ACHN (cell line): ENCODE measurements at regions not wholly inside any gene's neighbourhood (a gene's known extent, or its start where the extent isn't known, plus 50 kb on each side); places are given as distances from the start of the nearest gene placed in this dataset.
A peak's percentile ranks its signal among the peaks of the same experiment; 100 is the strongest.

Experiments
- DNase-seq: peaks from one replicate; pipeline ENCODE4 v3.0.0-alpha.2; 2015
- in situ Hi-C: cut with HindIII; loops from 2 replicates; pipeline ENCODE4 v1.10.0; 2017; ENCODE audit warnings: low sequenced_read_pairs, low pct_ligation_motif_present, low pct_unique_long_range_greater_than_20kb

DNA sequence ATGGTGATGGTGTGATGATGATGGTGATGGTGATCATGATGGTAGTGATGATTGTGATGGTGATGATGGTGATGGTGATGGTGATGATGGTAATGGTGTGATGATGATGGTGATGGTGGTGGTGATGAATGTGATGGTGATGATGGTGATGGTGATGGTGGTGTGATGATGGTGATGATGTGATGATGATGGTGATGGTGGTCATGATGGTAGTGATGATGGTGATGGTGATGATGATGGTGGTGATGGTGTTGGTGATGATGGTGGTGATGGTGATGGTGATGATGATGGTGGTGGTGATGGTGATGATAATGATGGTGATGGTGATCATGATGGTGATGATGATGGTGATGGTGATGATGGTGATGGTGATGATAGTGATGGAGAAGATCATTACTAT lies 120.3 kb downstream of the ZNF664 start:
- in situ Hi-C loops: no loop called here
- DNase-seq: no peak

DNA sequence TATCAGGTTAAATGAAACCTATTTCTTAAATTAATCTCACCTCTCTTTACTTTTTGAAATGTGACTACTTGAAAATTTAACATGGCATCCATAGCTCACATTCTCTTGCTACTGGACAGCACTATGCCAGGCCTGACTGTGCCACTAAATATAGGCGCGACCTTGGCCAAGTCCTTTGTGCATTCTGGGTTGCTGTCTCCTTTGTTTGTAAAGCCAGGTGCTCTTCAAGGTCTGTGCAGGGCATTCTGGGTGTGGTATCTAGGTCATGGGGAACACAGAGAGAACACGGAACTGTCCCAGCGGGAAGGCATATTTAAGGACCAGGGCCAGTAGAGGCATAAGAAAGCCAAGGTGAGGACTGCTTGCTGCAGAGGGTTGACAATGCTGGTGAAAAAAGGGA lies 121.2 kb downstream of the ZNF664 start:
- in situ Hi-C loops: no loop called here
- DNase-seq: no peak

DNA sequence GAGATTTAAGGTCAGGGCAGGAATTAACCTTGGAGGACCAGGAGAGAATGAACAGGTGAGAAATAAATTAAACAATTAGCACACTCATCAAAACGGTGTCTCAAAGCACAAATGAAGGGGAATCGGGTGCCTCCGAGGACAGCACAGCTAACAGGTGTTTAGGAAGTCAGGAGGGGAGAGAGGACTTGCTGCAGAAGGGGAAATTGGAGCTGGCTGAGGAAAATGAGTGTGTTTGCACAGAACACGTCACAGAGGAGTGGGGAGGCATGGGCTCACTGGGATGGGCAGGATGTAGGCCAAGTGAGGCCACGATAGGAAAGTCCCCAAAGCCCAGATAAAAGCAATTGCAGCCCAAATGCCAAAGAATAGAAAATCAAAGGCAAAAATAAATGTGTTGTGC lies 121.7 kb downstream of the ZNF664 start:
- in situ Hi-C loops: no loop called here
- no peak for DNase-seq

DNA sequence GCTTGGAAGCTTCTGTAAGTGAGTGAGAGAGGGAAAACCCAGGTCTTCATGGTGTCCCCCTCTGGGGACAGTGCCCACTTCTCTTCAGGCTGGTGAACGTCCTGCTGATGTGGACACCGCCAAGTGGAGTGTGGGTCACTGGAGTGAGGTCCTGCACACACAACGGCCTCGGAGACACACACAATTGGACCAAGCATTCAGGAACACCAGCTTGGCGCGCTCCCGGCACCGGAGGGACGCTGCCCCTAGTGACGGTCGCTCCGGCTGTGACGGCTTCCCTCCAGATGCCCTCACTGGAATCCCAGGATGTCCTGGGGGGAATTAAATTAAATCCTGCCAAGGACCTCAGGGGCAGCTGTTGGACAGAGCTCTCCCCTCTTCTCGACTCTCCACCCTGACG lies 123.1 kb downstream of the ZNF664 start:
- no peak for DNase-seq
- in situ Hi-C loops: no loop called here

DNA sequence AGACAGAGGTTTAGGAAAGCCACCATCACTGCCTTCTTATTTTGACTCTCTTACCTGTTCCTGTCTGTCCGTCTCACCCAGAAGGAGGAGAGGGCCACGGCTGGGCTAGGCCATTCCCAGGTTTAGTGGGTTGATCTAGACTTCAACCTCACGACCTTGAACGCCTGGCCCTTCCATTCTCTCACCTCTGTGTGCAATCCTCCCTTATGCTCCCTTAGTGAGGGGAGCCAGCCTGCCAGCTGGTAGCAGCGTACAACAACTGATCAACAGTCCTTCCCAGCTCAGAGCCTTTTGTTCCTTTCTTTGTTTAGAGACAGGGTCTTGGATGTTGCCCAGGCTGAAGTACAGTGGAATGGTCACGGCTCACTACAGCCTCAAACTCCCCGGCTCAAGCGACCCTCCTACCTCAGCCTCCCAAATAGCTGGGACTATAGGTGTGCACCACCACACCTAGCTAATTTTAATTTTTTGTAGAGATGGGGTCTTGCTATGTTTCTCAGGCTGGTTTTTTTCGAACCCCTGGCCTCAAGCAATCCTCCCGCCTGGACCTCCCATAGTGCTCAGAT lies 123.9 kb downstream of the ZNF664 start:
- in situ Hi-C loops: no loop called here
- DNase-seq: no peak

DNA sequence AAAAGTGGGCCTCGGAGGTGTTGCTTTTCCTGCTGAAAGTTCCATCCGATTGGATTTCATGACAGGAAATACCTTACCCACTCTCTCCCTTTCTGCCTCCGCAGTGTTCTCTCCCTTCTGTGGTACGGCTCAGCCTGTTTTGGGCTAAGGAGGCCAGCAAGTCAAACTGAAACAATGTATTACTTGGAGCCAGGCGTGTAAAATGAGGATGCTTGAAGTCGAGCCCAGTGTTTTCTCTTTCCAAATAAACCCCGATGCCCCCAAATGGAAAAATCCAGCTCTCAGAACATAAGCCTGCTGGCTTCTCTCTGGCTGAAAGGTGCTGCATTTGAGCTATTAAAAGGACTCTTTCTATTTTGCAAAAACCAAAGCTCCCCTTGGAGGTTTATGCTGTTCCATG lies 124.7 kb downstream of the ZNF664 start:
- in situ Hi-C loops: no loop called here
- DNase-seq: no peak

DNA sequence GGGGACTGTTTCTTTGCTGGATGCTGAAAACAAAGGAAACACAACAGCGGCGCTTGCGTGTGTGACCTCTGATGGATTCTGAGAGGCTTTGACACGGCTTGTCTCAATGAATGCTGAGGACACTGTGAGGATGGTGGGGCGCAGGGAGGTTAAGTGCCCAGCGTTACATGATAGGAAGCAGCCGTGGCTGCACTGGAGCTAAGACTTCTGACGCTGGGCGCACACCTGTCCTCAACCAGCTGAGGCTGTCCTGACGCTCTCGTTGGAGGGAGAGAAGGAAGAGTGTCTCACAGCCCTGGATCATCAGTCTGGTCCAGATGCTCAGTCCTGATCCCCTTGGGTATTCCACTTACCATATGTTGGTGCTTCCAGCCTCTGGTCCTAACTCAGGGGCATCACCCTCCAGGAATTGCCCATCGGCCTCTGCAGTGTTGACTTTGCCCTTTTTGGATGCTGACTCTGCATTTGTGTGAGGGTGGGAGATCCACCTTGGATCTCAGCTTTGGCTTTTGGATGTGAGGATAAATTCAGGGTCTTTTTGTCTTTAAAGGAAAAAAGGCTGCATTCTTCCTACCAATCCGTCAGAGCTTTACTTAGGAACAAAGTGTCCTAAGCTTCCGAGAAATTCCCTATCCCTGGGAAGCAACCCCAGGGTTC lies 125.2 kb downstream of the ZNF664 start:
- DNase-seq: no peak
- in situ Hi-C loops: no loop called here

DNA sequence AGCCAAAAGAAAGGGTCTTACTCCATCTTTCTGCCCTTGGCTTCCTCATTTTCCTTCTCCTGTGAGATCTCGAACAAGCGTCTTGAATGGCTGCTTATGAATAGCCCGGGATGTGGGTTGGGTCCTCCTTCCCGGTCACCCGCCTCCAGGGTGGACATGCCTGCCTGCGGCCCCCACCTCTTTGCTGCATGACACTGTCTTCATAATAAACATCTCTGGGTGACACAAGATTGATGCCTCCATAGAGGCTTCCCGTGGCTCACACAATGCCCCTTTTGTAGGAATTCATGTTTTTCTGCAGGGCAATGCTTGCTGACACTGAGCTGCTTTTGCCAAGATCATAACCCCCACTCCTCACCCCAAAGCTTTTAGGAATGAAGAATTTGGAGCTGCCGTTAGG lies 125.9 kb downstream of the ZNF664 start:
- in situ Hi-C loops: no loop called here
- DNase-seq: no peak

DNA sequence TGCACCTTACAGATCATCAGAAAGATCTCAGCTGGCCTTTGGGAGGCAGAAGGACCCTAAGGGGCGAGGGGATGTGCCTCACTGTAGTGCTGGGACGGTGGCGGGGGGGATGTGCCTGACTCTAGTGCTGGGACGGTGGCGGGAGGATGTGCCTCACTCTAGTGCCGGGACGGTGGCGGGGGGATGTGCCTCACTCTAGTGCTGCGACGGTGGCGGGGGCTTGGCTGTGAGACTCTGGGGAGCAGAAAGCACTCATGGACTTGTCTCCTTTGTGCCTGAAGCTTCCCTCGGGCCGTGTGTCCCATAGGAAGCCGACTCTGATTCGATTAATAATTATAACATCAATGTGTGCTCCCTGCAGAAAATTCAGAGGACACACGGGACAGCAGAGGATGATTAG lies 126.6 kb downstream of the ZNF664 start:
- no peak for DNase-seq
- in situ Hi-C loops: no loop called here

DNA sequence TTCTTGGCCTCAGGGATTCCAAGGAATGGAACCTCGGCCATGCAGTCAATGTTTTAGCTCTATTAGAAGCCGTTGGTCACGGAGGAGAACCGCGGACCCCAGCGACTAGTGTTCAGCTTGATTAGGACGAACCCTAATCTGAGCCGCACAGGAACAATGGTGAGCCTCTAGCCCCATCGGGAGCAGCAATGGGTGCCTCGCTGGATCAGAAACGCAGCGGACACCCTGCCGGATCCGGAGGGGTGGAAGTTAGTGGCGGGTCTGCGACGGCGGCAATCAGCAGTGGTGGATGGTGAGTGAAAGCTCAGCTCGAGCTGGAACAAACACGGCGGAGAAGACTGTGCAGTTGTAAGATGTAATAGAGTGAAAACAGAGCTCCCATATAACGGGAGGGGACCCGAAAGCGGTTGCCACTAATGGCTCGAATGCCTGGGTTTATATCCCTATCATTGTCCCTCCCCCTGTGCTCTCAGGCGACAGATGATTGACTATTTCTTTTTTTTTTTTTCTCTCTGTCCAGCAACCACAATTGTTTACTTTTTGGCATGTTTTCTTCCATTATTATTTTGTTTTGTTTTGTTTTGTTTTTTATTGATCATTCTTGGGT lies 127.7 kb downstream of the ZNF664 start:
- in situ Hi-C loops: no loop called here
- no peak for DNase-seq

DNA sequence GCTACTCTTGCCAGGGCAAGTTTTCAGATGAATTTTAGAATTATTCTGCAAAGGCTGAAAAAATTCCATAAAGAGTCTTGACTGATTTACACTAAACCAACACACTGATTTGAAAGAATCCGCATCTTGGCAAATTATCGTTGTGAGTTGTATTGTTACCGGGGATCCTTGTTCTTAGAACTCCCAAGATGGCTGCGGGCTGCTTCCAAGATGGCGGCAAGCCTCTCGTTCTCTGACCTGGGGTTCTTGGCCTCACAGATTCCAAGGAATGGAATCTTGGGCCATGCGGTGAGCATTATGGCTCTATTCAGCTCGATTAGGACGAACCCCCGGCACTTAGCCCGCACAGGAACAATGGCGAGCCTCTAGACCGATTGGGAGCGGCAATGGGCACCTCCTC lies 132.5 kb downstream of the ZNF664 start:
- in situ Hi-C loops: no loop called here
- no peak for DNase-seq

DNA sequence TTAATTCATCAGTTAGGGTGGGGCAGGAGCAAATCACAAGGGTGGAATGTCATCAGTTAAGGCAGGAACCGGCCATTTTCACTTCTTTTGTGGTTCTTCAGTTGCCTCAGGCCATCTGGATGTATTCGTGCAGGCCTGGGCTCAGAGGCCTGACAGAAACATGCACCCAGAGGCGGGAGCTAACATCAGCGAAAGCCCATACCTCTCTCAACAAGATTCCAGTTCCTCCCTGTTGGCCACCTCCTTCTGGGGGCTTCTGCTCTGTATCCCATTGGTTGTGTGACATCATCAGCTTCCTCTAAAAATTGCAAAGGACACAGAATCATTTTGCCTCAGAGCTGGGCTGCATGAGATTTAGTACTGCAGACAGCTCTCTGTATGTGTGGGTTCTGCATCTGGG lies 134.3 kb downstream of the ZNF664 start:
- DNase-seq: no peak
- in situ Hi-C loops: no loop called here

DNA sequence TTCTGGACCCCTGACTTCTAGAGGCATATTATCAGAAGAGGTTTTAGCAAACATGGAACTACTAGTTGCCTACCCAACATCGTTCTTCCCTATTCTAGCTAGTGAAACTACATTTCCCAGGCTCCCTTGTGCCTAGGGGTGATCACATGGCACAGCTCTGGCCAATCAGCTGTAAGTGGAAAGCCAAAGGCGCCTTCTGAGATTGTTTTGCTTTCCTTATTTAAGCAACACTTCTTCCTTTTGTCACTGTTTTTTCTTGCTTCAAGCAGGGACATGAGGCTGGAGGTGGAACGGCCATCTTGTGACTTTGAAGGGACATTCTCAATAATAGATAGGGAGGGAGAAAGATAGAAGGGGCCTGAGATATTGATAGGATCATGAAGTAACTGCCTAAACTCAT lies 136.7 kb downstream of the ZNF664 start:
- in situ Hi-C loops: no loop called here
- DNase-seq: peak; percentile 29

DNA sequence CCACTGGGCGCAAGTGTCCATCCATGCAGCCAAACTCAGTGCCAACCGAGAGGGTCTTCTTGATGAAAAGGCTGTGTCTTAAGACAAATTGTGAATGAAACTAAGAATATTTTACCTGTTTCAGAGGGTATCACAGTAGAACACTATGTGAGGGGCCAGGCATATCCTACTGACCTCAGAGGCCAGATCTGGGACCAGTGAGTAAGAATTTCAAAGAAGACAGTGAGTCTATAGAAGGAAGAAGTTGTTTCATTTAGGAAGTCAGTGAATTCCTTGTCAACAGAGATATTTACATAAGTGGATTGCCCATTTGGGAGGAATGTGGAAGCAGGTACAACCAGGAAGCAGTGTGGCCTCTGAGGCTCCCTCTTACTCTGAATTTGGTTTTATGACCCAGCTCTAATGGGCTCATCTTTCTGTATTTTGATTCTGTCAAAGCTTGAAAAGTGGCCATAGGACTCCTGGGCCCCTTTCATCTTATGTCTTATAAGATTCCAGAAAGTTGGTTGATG lies 137.4 kb downstream of the ZNF664 start:
- in situ Hi-C loops: no loop called here
- DNase-seq: no peak

DNA sequence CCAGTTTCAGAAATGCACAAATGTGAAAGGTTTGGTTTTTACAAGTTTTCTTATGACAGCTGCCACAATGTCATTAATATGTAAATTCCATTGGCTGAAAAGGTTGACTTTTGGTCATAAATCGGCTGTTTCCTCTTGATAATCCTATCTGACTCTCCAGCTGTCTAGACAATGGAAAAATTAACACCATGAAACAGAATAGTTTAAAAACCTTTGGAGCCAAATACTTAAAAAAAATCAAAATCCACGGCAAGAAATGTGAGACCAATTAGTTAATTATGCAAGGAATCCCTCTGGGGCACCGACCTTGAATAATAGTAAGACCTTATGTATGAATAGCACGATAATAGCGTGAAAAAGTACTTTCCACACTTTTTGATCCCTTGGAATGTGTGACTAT lies 138.0 kb downstream of the ZNF664 start:
- in situ Hi-C loops: no loop called here
- no peak for DNase-seq

DNA sequence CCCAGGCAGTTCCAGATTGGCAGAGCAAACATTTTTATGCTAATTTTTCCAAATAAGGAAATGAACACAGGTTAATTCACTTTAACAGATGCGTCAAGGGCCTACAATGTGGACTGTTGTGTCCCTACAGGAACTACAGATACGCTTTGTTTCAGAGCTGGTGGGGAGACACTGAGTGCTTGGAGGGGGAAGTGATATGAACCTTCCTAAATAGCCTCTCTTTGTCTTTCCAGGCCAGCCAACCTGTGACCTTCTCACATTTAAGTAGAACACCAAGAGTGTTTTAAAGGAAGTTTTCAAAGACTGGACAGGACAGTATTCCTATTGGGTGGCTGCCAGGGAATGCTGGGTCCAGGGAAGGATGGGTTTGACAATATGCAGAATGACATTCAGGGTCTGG lies 141.3 kb downstream of the ZNF664 start:
- in situ Hi-C loops: no loop called here
- no peak for DNase-seq

DNA sequence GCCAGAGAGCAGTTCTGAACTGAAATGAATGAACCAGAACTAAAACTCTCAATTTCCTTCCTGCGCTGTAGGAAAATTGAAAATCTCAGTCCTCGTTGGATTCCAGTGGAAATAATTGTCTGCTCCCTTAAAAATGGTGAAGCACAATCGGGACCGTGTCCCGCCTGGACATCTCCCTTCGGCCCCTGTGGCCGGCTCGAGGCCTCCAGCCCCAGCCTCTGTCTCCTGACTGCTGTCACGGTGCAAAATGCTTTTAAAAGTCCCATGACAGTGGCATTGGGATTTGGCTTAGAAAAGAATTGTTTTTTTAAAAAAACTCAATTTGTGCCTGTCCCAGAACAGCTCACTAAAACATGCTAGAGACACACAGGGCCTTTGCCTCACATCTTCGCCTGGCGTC lies 142.5 kb downstream of the ZNF664 start:
- DNase-seq: no peak
- in situ Hi-C loops: no loop called here

DNA sequence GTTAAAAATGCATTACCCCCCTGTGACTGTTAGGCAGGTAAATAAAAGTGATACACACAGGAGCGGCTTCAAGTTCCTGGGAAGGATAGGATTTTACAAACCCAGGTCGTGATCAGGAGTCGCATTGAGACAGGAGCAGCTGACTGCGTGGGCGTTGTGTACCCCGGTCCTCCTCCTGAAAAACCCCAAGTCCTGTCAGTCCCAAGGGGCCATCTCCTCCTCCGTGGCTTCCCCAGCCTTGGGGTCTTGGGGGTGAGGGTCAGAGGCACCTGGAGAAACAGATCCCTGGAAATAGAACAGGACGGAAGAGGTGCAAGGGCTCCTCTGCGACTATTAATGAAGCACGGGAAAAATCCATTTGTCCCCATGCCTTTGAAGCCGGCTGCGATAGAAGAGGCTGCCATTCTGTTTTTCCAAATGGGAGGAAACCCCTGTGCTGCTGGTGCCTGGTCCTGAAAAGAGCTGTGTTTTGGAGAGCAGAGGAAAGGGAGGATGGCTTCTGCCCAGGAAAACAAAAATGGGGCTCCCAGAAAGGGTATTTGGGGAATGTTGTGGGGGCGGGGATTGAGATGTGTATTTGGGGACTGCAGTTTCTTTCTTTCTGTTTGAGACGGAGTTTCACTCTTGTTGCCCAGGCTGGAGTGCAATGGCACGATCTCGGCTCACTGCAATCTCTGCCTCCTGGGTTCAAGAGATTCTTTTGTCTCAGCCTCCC lies 143.1 kb downstream of the ZNF664 start:
- no peak for DNase-seq
- in situ Hi-C loops: no loop called here

DNA sequence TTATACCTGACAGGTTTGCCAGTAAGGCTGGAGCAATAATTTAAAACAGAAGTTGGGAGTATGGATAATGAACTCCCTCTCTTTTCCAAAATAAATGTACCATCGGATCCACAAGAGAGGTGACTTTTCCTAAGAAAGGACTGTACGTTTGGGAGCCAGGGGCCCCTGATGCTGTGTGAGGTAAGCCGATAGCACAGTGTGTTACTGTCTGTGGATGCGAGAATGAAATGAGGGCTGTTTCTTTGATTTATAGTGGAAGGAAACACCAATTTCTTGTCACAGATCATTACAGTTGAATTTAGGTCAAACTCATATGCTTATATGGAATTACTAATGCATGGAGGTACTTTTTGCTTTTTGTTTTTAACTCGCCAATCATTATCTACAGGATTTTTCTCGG lies 147.7 kb downstream of the ZNF664 start:
- DNase-seq: no peak
- in situ Hi-C loops: no loop called here

DNA sequence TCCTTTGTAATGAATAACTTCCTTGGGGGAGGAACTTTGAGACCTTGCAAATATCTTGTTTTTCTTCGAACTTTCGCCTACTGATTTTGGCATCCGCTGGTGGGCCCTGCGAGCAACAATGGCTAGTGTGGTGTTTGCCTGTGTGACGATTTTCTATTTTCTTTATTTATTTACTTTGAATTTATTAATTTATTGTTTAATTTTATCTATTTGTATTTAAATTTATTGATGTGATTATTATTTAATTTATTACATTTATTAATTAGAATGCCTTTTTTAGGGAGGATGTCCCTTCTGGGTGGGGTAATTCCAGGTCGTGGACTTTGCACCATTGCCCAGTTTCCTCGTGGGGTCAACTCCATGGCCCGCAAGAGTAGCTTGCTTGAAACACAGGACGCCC lies 149.7 kb downstream of the ZNF664 start:
- in situ Hi-C loops: no loop called here
- DNase-seq: no peak
